ENCODE measurements at regions not wholly inside any gene's neighbourhood (a gene's known extent, or its start where the extent isn't known, plus 50 kb on each side); places are given as distances from the start of the nearest gene placed in this dataset.

GRCh38 chr5:36526537-36526936 is 79.9 kb upstream of the SLC1A3 start:
- TF ChIP-seq EZH2 (IDR thresholded peaks at IDR 0.05; ENCODE audit: insufficient read depth, low read length) (no peak), CTCF (IDR thresholded peaks at IDR 0.05; ENCODE audit: insufficient read depth, low read depth, low read length) (no peak)
- Histone ChIP-seq H3K79me2 (ENCODE audit: insufficient read depth, low read length) (no peaks in the 10 kb centered on the region), H3K4me3 (ENCODE audit: insufficient read depth, low read depth, low read length) (no peak overlapping the region), H4K20me1 (ENCODE audit: insufficient read depth, low read length) (no peaks in the 10 kb centered on the region), H2AFZ (ENCODE audit: low read depth, low read length) (no peak overlapping the region), H3K4me2 (ENCODE audit: low read length) (no peak overlapping the region), H3K36me3 (ENCODE audit: insufficient read depth, low read length) (no peaks in the 10 kb centered on the region), H3K27me3 (ENCODE audit: insufficient read depth, low read length) (peaks cover 4% of the 10 kb centered on the region), H3K4me1 (ENCODE audit: insufficient read depth, low read length) (no peaks in the 10 kb centered on the region), H3K9ac (ENCODE audit: low read length) (no peak overlapping the region), H3K27ac (ENCODE audit: low read depth, low read length) (no peak overlapping the region), H3K9me3 (ENCODE audit: insufficient read depth, low read depth, low read length) (no peaks in the 10 kb centered on the region)
- H3K27me3 Mint-ChIP-seq (ENCODE audit: low read depth, unreplicated experiment) = peaks cover 4% of the 10 kb centered on the region
- no peak for FAIRE-seq
- DNase-seq (ENCODE audit: low read depth) = no peak
- H3K9me3 Mint-ChIP-seq (ENCODE audit: unreplicated experiment) = no peaks in the 10 kb centered on the region
- H3K36me3 Mint-ChIP-seq (ENCODE audit: low read depth, unreplicated experiment) = no peaks in the 10 kb centered on the region
- no peak overlapping the region for H3K4me3 Mint-ChIP-seq (ENCODE audit: unreplicated experiment)
- no peak overlapping the region for H3K27ac Mint-ChIP-seq (ENCODE audit: unreplicated experiment)
- H3K4me1 Mint-ChIP-seq (ENCODE audit: low read depth, unreplicated experiment) = peaks cover 4% of the 10 kb centered on the region

DNA sequence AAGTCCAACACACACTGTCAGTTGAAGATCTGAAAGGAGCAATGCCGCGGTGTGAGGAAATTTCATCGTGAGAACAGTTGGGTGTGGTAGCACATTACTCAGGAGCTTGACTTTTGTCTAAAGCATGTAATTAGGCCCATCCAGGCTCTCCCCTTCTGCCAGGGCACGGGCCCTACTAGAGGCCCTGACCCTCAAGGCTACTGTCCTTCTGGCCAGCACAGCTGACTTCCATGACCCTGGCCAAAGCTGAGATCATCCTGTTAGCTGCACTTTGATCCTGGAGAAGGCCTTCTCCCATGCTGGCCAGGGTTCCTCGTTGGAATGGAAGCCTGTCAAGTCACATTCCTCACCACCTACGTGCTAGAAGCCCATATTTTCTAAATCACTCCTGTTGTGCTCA is 77.8 kb upstream of the SLC1A3 start:
- DNase-seq (ENCODE audit: low read depth) (no peak), FAIRE-seq (no peak)
- H3K4me3 ChIP-seq (ENCODE audit: insufficient read depth, low read depth, low read length) = no peak overlapping the region
- H3K4me1 ChIP-seq (ENCODE audit: insufficient read depth, low read length) = no peaks in the 10 kb centered on the region
- peaks cover 4% of the 10 kb centered on the region for H3K27me3 ChIP-seq (ENCODE audit: insufficient read depth, low read length)
- no peak overlapping the region for H3K9ac ChIP-seq (ENCODE audit: low read length)
- H2AFZ ChIP-seq (ENCODE audit: low read depth, low read length) = no peak overlapping the region
- no peaks in the 10 kb centered on the region for H3K4me1 Mint-ChIP-seq (ENCODE audit: low read depth, unreplicated experiment)
- H3K79me2 ChIP-seq (ENCODE audit: insufficient read depth, low read length) = no peaks in the 10 kb centered on the region
- H4K20me1 ChIP-seq (ENCODE audit: insufficient read depth, low read length) = no peaks in the 10 kb centered on the region
- H3K9me3 ChIP-seq (ENCODE audit: insufficient read depth, low read depth, low read length) = no peaks in the 10 kb centered on the region
- TF ChIP-seq EZH2 (IDR thresholded peaks at IDR 0.05; ENCODE audit: insufficient read depth, low read length) = no peak
- no peak for TF ChIP-seq CTCF (IDR thresholded peaks at IDR 0.05; ENCODE audit: insufficient read depth, low read depth, low read length)
- no peaks in the 10 kb centered on the region for H3K36me3 Mint-ChIP-seq (ENCODE audit: low read depth, unreplicated experiment)
- H3K4me2 ChIP-seq (ENCODE audit: low read length) = no peak overlapping the region
- no peaks in the 10 kb centered on the region for H3K9me3 Mint-ChIP-seq (ENCODE audit: unreplicated experiment)
- no peak overlapping the region for H3K27ac Mint-ChIP-seq (ENCODE audit: unreplicated experiment)
- no peak overlapping the region for H3K27ac ChIP-seq (ENCODE audit: low read depth, low read length)
- peaks cover 4% of the 10 kb centered on the region for H3K27me3 Mint-ChIP-seq (ENCODE audit: low read depth, unreplicated experiment)
- H3K36me3 ChIP-seq (ENCODE audit: insufficient read depth, low read length) = no peaks in the 10 kb centered on the region
- H3K4me3 Mint-ChIP-seq (ENCODE audit: unreplicated experiment) = no peak overlapping the region

DNA sequence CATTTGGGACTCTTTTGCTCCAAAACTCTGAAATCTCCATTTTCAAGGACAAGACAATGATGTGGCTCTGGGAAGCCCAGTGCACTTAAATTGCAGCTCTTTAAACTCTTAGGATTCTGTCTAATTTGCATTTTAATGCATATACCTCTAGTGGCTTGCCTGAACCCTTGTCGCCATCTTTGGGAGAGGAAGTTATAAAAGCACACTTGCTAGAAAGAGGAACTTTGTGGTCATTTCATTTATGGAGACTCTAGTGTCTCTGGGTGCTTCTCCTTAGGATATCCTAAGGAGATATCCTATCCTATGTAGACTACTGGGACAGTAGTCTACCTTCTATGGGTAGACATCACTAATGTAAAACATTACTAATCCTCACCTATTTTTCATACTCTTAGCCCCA is 77.3 kb upstream of the SLC1A3 start:
- Histone ChIP-seq H3K4me1 (ENCODE audit: insufficient read depth, low read length) (no peaks in the 10 kb centered on the region), H3K4me3 (ENCODE audit: insufficient read depth, low read depth, low read length) (no peak overlapping the region), H3K27ac (ENCODE audit: low read depth, low read length) (no peak overlapping the region), H3K9me3 (ENCODE audit: insufficient read depth, low read depth, low read length) (no peaks in the 10 kb centered on the region), H3K27me3 (ENCODE audit: insufficient read depth, low read length) (peaks cover 4% of the 10 kb centered on the region), H3K9ac (ENCODE audit: low read length) (no peak overlapping the region), H3K36me3 (ENCODE audit: insufficient read depth, low read length) (no peaks in the 10 kb centered on the region), H4K20me1 (ENCODE audit: insufficient read depth, low read length) (no peaks in the 10 kb centered on the region), H3K4me2 (ENCODE audit: low read length) (no peak overlapping the region), H3K79me2 (ENCODE audit: insufficient read depth, low read length) (no peaks in the 10 kb centered on the region), H2AFZ (ENCODE audit: low read depth, low read length) (no peak overlapping the region)
- Mint-ChIP-seq H3K27ac (ENCODE audit: unreplicated experiment) (no peak overlapping the region), H3K9me3 (ENCODE audit: unreplicated experiment) (no peaks in the 10 kb centered on the region), H3K4me3 (ENCODE audit: unreplicated experiment) (no peak overlapping the region), H3K27me3 (ENCODE audit: low read depth, unreplicated experiment) (peaks cover 4% of the 10 kb centered on the region), H3K36me3 (ENCODE audit: low read depth, unreplicated experiment) (no peaks in the 10 kb centered on the region), H3K4me1 (ENCODE audit: low read depth, unreplicated experiment) (no peaks in the 10 kb centered on the region)
- FAIRE-seq (no peak), DNase-seq (ENCODE audit: low read depth) (no peak)
- TF ChIP-seq CTCF (IDR thresholded peaks at IDR 0.05; ENCODE audit: insufficient read depth, low read depth, low read length) (no peak), EZH2 (IDR thresholded peaks at IDR 0.05; ENCODE audit: insufficient read depth, low read length) (no peak)
